Dendritic cell treated with granulocyte-macrophage colony-stimulating factor and Interleukin-4, amounts not matched to agents 40 ng/mL and 50 ng/mL, for 4 days (primary cell): ENCODE measurements at regions not wholly inside any gene's neighbourhood (a gene's known extent, or its start where the extent isn't known, plus 50 kb on each side); places are given as distances from the start of the nearest gene placed in this dataset.
"Not testable (repeated sequence)": the region's sequence is repeated elsewhere in the genome, so short reads cannot be mapped to it uniquely, and the experiment has no call there.

Experiments
- H3K27ac Mint-ChIP-seq: one replicate; pipeline ENCODE4 v1.8.0; 2022; ENCODE audit warnings: mild to moderate bottlenecking, mixed read lengths
- H3K27me3 Mint-ChIP-seq: one replicate; pipeline ENCODE4 v1.8.0; 2022; ENCODE audit warnings: mild to moderate bottlenecking, mixed read lengths
- H3K36me3 Mint-ChIP-seq: one replicate; pipeline ENCODE4 v1.8.0; 2022; ENCODE audit warnings: low read depth, mixed read lengths
- H3K4me1 Mint-ChIP-seq: one replicate; pipeline ENCODE4 v1.8.0; 2022; ENCODE audit warnings: low read depth, mixed read lengths
- H3K4me3 Mint-ChIP-seq: one replicate; pipeline ENCODE4 v1.8.0; 2022; ENCODE audit warnings: mild to moderate bottlenecking, moderate library complexity, mixed read lengths
- H3K9me3 Mint-ChIP-seq: one replicate; pipeline ENCODE4 v1.8.0; 2022; ENCODE audit warnings: mixed read lengths
- intact Hi-C: fragments of 100-400 bp; cut with micrococcal nuclease; formaldehyde crosslinking; loops from one replicate; pipeline ENCODE4 v1.15.0; 2022

DNA sequence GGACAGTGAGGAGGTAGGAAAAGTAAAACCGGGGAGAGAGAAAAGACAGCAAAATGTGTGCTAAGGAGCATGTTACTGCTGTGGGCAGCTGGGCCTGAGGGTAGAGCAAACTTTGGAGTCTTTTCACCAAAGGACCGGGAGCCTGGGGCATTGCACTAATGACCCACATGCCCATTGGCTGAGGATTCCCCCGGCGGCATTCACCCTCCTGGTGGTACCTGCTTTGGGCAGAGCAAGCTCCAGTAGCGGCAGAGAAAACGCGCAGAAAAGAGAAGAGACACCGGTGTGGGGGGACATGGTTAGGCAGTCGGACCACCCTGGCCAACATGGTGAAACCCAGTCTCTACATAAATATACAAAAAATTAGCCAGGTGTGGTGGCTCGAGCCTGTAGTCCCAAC is 83.4 kb upstream of the ESRRB start:
- Mint-ChIP-seq H3K27me3 (peaks cover 6% of the 10 kb centered on the region), H3K27ac (no peak overlapping the region), H3K4me1 (no peaks in the 10 kb centered on the region), H3K36me3 (no peaks in the 10 kb centered on the region), H3K4me3 (no peak overlapping the region), H3K9me3 (no peaks in the 10 kb centered on the region)
- intact Hi-C loops, result no loop called here

DNA sequence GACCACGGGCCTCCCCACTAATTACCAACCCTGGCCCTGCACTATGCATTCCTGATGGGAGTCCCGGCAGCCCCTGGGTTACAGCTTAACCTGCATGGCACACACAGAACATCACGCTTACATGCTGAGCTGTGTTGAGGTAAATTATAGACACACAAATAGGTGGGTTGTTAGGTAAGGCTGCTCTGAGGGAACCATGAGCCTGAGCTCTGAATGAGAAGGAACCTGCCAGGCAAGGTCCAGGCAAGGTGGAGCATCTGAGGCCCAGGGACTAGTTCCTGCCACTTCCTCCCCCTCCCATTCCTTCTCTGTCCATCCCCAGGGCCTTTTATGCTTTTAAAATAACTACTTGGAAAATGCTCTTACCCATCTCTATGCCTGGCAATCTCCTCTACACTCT is 82.7 kb upstream of the ESRRB start:
- Mint-ChIP-seq H3K4me3 (no peak overlapping the region), H3K9me3 (no peaks in the 10 kb centered on the region), H3K27ac (no peak overlapping the region), H3K36me3 (no peaks in the 10 kb centered on the region), H3K27me3 (peaks cover 5% of the 10 kb centered on the region), H3K4me1 (no peaks in the 10 kb centered on the region)
- intact Hi-C loops, result no loop called here

DNA sequence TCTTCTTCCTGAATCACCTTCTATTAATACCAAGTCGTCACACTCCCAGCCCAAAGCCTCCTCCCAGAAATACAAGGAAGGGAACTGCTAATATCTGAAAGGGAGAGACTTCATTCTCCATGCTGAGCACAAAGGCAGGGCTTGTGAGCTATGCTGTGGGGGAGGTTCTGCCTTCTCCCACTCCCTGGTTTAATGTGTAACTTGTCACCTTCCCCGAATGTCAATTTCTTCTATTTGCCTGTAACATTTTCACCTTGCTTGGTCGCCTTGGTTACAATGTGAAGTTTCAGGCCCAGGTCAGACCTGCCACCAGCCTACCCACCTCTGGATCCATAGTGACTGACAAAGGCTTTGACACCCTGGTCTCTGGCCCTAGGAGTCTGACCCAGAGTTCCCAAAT is 82.0 kb upstream of the ESRRB start:
- H3K27me3 Mint-ChIP-seq, result peaks cover 10% of the 10 kb centered on the region
- H3K4me3 Mint-ChIP-seq, result no peak overlapping the region
- H3K4me1 Mint-ChIP-seq, result no peaks in the 10 kb centered on the region
- H3K36me3 Mint-ChIP-seq, result no peaks in the 10 kb centered on the region
- H3K27ac Mint-ChIP-seq, result no peak overlapping the region
- no peaks in the 10 kb centered on the region for H3K9me3 Mint-ChIP-seq
- intact Hi-C loops, result no loop called here

DNA sequence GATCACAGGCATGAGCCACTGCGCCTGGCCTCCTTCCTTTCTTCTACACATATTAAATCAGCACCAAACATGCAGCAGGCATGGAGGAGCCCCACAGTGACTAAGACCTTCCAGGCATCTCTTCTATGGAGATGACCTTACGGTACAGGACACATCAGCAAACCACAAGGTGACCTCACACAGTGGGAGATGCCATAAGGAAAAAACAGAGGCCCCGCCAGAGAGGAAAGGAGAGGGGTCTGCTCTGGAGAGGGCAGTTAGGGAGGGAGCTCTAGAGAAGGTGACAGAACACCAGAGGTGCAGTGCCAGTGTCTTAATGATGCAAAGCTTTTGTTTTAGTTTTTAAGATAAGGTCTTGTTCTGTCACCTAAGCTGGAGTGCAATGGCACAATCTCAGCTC is 81.1 kb upstream of the ESRRB start:
- H3K27me3 Mint-ChIP-seq, result peaks cover 10% of the 10 kb centered on the region
- no peaks in the 10 kb centered on the region for H3K36me3 Mint-ChIP-seq

DNA sequence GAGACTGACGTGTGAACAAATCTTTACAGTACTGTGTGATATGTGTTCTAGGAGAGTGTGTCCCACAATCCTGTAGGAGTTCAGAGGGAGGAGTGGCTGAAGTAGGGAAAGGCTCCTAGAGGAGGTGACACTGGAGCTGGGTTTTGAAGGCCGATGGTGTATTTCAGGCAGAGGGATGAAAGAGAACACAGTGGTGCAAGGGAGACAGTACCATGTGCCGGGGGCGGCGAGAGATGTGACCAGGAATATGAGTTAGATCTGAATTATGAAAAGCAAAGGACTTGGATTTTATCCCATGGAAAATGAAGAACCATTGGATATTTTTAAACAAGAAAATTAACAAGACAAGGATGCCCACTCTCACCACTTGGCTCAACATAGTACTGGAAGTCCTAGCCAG is 77.0 kb upstream of the ESRRB start:
- H3K4me1 Mint-ChIP-seq, result no peaks in the 10 kb centered on the region
- no peak overlapping the region for H3K27ac Mint-ChIP-seq
- H3K4me3 Mint-ChIP-seq, result no peak overlapping the region
- no peaks in the 10 kb centered on the region for H3K36me3 Mint-ChIP-seq
- peaks cover 7% of the 10 kb centered on the region for H3K27me3 Mint-ChIP-seq
- H3K9me3 Mint-ChIP-seq, result no peaks in the 10 kb centered on the region
- intact Hi-C loops, result no loop called here

More for the DNA sequence above, 81.1 kb upstream of the ESRRB start:
- Mint-ChIP-seq H3K4me1 (no peaks in the 10 kb centered on the region), H3K9me3 (no peaks in the 10 kb centered on the region), H3K4me3 (no peak overlapping the region), H3K27ac (no peak overlapping the region)
- intact Hi-C loops, result no loop called here

DNA sequence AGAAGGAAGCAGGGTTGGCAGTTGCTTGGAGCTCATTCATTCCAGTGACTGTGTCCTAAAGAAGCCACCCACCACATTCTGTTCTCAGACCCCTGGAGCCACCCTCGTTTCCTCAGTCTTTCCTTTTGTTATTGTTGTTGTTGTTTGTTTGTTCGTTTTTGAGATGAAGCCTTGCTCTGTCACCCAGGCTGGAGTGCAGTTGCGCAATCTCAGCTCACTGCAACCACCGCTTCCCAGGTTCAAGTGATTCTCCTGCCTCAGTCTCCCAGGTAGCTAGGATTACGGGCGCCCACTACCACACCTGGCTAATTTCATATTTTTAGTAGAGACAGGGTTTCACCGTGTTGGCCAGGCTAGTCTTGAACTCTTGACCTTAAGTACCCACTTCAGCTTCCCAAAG is 72.7 kb upstream of the ESRRB start:
- H3K36me3 Mint-ChIP-seq, H3K27ac Mint-ChIP-seq, H3K9me3 Mint-ChIP-seq, H3K4me1 Mint-ChIP-seq, H3K4me3 Mint-ChIP-seq, intact Hi-C loops: not testable (repeated sequence)
- peaks cover 18% of the 10 kb centered on the region for H3K27me3 Mint-ChIP-seq

DNA sequence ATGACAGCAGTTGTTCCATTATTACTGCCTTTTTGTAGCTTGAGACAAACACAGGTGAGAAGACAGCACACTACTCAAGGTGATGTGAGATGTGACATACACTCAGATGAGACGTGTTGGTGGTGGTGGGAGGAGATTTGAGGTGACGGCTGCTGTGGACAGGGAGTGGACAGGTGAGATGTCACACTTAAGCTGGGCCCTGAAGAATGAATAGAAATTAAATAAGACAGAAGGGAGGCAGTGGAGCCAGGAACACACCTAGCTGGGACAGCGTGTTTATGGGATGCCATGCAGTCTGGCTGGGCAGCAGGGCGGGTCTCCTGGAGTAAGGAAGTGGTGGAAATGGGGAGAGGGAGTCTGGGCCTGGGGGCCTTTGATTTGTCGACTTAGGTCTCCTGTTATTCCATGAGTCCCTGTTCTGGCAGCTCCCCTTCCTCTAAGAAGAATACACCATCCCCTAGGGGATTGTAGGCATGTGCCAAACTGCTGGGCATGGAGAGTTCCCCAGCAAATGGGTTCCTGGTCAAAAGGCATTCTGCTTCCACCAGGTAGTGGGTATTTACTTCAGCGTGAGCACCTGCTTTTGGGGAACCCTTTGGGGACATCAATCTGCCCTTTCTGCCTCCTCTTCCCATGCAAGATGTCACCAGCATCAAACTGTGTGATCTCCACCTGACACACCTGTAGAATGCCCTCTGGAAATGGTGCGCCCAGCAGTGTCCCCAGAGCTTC is 71.2 kb upstream of the ESRRB start:
- intact Hi-C loops, result no loop called here
- H3K27me3 Mint-ChIP-seq, result peaks cover 18% of the 10 kb centered on the region

DNA sequence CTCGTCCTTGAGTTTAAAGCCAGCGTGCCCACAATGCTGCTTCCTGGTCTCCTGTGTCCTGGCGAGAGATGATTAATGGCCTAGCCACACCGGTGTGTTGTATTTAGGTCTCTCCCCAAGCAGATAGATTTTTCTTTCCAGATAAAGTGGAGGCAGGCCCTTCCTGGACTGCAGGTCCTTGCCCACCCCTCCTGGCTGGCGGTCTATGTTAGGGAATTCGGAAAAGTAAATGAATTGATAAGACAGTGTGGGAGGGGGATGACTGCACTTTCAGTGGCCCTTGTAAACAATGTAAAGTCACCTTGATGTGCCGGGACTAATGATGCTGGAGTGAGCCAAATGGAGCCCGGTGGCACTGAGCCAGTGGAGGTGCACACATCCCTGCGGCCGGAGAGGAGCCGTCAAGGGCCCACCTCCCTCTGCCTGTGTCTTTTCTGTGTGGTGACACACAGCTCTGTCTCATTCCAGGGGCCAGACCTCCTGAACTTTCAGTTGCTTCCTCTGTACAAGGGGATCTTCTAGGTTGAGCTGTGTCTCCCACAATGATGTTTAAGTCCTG is 70.6 kb upstream of the ESRRB start:
- Mint-ChIP-seq H3K27ac (no peak overlapping the region), H3K4me3 (no peak overlapping the region), H3K4me1 (no peaks in the 10 kb centered on the region), H3K36me3 (no peaks in the 10 kb centered on the region), H3K9me3 (no peaks in the 10 kb centered on the region), H3K27me3 (peaks cover 25% of the 10 kb centered on the region)
- intact Hi-C loops, result no loop called here

More for the DNA sequence above, 71.2 kb upstream of the ESRRB start:
- no peaks in the 10 kb centered on the region for H3K4me1 Mint-ChIP-seq
- H3K27ac Mint-ChIP-seq, result no peak overlapping the region
- H3K36me3 Mint-ChIP-seq, result no peaks in the 10 kb centered on the region
- no peak overlapping the region for H3K4me3 Mint-ChIP-seq
- H3K9me3 Mint-ChIP-seq, result no peaks in the 10 kb centered on the region

DNA sequence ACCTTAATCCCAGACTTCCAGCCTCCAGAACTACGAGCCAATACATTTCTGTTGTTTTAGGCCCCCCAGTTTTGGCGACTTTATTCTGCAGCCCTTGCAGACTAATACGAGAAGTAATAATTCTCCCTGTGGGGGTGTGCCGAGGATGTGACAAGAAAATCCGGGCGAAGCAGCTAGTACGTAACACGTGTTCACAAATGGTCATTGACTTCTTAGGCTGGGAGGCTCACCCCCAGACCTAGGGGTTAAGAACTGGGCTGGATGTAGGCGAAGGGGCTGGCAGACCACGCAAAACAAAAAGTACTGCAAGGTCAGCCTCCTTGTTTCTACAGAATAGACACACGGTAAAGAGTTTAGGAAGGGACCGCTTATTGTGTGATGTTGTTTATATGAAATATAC is 69.8 kb upstream of the ESRRB start:
- intact Hi-C loops, result no loop called here
- Mint-ChIP-seq H3K9me3 (no peaks in the 10 kb centered on the region), H3K36me3 (no peaks in the 10 kb centered on the region), H3K27me3 (peaks cover 33% of the 10 kb centered on the region), H3K27ac (no peak overlapping the region), H3K4me1 (no peaks in the 10 kb centered on the region), H3K4me3 (no peak overlapping the region)

DNA sequence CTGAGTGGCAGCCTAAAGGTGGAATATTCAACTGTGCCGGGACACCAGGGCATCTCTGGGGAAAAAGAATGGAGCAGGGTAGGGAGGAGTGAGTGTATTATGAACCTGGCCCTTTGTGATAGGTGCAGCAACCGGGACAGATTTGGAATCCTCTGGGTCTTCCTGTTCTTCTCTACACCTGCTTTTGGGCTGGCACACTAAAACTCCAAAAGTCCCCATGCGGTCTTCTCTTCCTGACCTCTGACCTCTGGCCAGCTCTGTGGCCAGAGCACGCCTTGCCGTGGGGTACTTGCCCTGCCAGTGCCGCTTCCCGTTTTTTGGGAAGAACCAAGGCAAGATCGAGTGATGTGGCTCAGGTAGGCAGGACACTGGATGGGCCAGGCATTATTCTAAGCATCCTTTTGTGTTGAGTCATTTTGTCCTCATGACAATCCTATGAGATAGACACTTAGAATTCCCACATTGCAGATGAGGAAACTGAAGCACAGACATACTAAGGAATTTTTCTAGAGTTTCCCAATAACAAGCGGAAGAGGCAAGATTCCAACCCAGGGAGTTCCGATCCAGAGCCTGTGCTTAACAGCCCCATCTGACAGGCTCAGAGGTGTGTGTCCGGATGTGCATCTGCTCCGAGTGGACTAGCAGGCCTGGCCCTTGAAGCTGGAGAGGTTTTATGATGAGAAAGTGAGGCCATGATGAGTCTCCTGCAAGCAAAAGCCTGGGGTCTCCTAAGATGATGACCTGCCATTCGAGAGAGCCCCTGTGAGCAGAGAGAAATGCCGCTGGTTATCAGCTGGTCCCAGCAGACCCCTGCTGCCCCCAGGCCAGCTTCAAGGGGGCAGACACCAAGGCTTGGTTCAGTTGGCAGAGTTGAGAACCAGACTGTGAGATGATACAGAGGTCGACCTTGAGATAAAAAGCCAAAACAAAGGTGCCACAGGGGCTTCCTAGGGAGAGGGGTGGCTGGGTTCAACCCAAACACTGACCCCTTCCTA is 67.9 kb upstream of the ESRRB start:
- no peaks in the 10 kb centered on the region for H3K4me1 Mint-ChIP-seq
- H3K4me3 Mint-ChIP-seq, result no peak overlapping the region

DNA sequence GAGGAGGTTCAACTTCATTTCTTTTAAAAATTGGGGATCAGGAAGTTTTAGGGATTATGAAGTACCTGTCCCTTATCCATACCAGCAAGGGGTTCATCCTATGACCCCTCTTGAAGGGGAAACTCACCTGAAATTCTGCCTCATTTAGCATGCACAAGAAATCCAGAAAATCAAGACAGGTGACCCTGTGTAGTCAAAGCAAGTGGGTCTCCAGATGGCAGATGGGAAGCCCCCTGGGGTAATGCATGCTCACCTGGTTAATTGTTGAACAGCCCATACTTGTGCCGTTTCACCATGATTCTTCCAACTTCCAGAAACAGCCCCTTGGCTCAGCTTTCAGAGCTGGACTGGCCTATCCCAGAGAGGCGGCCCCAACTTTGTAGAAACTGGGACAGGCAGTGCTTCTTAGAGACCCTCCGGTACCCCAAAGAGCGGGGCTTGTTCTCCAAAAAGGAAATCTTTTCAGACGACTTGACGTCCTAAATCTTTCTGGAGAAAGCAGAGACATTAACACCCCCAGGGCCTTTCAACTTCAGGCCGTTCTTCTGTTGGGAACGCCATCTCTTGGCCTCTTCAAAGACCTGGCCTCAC is 66.3 kb upstream of the ESRRB start:
- Mint-ChIP-seq H3K27me3 (peaks cover 55% of the 10 kb centered on the region), H3K36me3 (no peaks in the 10 kb centered on the region), H3K27ac (no peak overlapping the region), H3K4me1 (no peaks in the 10 kb centered on the region), H3K9me3 (no peaks in the 10 kb centered on the region), H3K4me3 (no peak overlapping the region)
- intact Hi-C loops, result no loop called here

More for the DNA sequence above, 67.9 kb upstream of the ESRRB start:
- H3K36me3 Mint-ChIP-seq, result no peaks in the 10 kb centered on the region
- H3K9me3 Mint-ChIP-seq, result no peaks in the 10 kb centered on the region
- intact Hi-C loops, result no loop called here
- peaks cover 45% of the 10 kb centered on the region for H3K27me3 Mint-ChIP-seq
- H3K27ac Mint-ChIP-seq, result no peak overlapping the region

DNA sequence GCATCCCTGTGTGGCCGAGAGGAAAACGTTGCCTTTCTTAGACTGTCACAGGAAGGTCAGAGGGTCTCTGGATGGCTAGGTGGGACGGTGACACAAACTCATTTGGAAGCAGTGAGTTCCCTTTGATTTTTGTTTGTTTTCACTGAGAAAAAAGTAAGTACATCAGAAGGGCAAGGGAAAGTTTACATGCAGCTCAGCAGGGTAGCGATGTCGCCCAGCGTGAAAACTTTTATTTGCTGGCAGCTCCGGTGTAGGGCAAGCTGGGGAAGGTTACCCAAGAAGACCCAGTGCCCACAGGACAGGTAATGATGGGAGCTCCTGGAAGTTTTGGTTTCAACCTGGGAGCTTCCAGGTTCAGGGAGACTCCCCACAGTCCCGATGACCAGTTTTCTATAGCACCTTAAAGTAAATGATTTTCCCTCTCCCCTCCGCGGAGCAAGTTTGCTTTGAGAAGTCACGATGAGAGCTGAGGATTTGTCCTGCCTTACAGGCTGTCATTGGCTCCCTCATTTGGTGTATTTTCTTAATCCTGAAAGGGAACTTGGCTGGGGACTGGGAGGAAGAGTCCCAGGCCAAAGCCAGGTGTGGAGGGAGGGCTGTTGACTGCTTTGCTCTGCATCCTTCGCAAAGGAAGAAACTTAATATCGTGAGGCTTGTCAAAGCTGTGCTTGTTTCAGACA is 64.7 kb upstream of the ESRRB start:
- H3K4me1 Mint-ChIP-seq, result no peaks in the 10 kb centered on the region

DNA sequence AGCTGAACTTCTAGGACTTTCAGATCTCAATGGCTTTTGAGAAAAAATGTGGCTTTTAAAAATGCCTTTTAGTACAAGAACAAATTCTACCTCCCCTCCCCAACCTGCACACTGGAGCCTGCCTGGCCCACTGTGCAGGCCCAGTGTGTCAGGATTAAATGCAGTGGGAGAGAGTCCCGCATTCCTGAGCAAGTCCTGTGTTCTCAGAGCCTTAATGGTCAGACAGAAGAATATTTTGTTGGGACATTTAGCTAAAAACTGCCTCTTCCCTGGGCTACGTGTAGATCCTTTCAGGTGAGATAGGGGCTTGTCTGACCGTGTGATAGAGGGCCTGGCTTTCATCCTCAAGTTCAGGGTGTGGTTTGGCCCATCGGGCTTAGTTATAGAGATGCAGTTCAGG is 63.1 kb upstream of the ESRRB start:
- Mint-ChIP-seq H3K27ac (no peak overlapping the region), H3K4me3 (no peak overlapping the region), H3K27me3 (peaks cover 49% of the 10 kb centered on the region), H3K9me3 (no peaks in the 10 kb centered on the region), H3K36me3 (no peaks in the 10 kb centered on the region), H3K4me1 (no peaks in the 10 kb centered on the region)
- intact Hi-C loops, result no loop called here

More for the DNA sequence above, 64.7 kb upstream of the ESRRB start:
- no peak overlapping the region for H3K27ac Mint-ChIP-seq
- intact Hi-C loops, result no loop called here
- no peaks in the 10 kb centered on the region for H3K9me3 Mint-ChIP-seq
- H3K27me3 Mint-ChIP-seq, result peaks cover 55% of the 10 kb centered on the region
- no peaks in the 10 kb centered on the region for H3K36me3 Mint-ChIP-seq
- H3K4me3 Mint-ChIP-seq, result no peak overlapping the region
